ENCODE measurements at regions not wholly inside any gene's neighbourhood (a gene's known extent, or its start where the extent isn't known, plus 50 kb on each side); places are given as distances from the start of the nearest gene placed in this dataset.

GRCh38 chr4:128591482-128591881 lies 218.0 kb upstream of the JADE1 start:
- TF ChIP-seq CTCF (IDR thresholded peaks at IDR 0.05) (no peak), POLR2A (IDR thresholded peaks at IDR 0.05) (no peak)

All from heart left ventricle (tissue), 13 donors.